ENCODE measurements at regions not wholly inside any gene's neighbourhood (a gene's known extent, or its start where the extent isn't known, plus 50 kb on each side); places are given as distances from the start of the nearest gene placed in this dataset.

DNA sequence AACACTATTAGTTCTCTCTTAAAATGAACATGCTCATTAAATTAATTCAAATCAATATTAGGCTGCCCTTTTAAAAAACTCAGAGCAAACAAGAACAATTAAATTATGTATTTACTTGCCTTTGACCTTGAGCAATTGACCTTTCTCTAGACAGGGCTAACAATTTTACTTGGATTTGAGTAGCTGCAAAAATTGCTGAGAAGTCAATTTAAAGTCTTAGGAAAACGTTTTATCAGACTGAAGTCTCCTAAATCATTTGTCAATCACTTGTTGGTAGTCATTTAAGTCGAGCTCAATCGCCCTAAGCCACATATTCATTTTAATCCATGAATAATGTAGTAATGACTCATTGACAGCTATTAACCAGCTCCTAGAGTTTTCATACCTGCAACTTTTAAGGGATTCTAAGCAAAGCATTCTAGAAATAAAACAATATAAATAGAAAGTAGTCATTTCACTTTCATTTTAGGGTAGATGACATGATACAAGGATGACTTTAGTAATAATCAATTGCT, 84.9 kb upstream of the SEC61G start:
- Histone ChIP-seq H3K36me3 (ENCODE audit: insufficient read depth, low read length, poor library complexity, severe bottlenecking) (no peaks in the 10 kb centered on the region), H3K27me3 (replicated peaks; ENCODE audit: insufficient read depth, low read depth, low read length, poor library complexity) (no peaks in the 10 kb centered on the region), H3K4me1 (ENCODE audit: insufficient read depth, low read length, poor library complexity, severe bottlenecking) (no peaks in the 10 kb centered on the region), H3K27ac (ENCODE audit: low read depth, low read length, poor library complexity, severe bottlenecking) (no peak overlapping the region), H3K4me3 (ENCODE audit: low read depth, low read length, poor library complexity, severe bottlenecking) (no peak overlapping the region), H3K9me3 (ENCODE audit: low read depth, low read length, poor library complexity, severe bottlenecking) (no peaks in the 10 kb centered on the region)
- CTCF ChIA-PET = no interaction called here
- POLR2A ChIA-PET (ENCODE audit: low non-redundant PET) = no interaction called here
- TF ChIP-seq EZH2 (IDR thresholded peaks at IDR 0.05; ENCODE audit: borderline replicate concordance, low read depth, low read length, poor library complexity, severe bottlenecking) = no peak
- TF ChIP-seq, protein P1, sequence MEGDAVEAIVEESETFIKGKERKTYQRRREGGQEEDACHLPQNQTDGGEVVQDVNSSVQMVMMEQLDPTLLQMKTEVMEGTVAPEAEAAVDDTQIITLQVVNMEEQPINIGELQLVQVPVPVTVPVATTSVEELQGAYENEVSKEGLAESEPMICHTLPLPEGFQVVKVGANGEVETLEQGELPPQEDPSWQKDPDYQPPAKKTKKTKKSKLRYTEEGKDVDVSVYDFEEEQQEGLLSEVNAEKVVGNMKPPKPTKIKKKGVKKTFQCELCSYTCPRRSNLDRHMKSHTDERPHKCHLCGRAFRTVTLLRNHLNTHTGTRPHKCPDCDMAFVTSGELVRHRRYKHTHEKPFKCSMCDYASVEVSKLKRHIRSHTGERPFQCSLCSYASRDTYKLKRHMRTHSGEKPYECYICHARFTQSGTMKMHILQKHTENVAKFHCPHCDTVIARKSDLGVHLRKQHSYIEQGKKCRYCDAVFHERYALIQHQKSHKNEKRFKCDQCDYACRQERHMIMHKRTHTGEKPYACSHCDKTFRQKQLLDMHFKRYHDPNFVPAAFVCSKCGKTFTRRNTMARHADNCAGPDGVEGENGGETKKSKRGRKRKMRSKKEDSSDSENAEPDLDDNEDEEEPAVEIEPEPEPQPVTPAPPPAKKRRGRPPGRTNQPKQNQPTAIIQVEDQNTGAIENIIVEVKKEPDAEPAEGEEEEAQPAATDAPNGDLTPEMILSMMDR (conservative IDR thresholded peaks at IDR 0.05; ENCODE audit: low read depth, low read length) = no peak
- no TSS peak for BruUV-seq (replicated peaks)
- intact Hi-C loops (cut with micrococcal nuclease; ENCODE audit: unreplicated experiment) = no loop called here
- DNase-seq (ENCODE audit: low spot score) = no peak

DNA sequence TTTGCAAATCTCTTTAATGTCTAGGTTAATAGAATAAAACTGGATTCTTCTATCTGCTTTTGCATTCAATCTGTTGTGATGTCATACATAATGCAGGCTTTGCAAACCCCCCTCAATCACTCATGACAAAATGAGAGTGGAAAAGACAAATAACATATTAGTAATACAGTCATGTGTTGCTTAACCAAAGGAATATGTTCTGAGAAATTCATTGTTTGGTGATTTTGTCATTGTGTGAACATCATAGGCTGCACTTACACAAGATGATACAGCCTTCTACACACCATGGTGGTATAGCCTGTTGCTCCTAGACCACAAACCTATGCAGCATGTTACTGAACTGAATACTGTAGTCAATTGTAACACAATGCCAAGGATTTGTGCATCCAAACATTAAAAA, 87.3 kb upstream of the SEC61G start:
- Histone ChIP-seq H3K27ac (ENCODE audit: low read depth, low read length, poor library complexity, severe bottlenecking) (no peak overlapping the region), H3K4me1 (ENCODE audit: insufficient read depth, low read length, poor library complexity, severe bottlenecking) (no peaks in the 10 kb centered on the region), H3K4me3 (ENCODE audit: low read depth, low read length, poor library complexity, severe bottlenecking) (no peak overlapping the region), H3K27me3 (replicated peaks; ENCODE audit: insufficient read depth, low read depth, low read length, poor library complexity) (no peaks in the 10 kb centered on the region), H3K36me3 (ENCODE audit: insufficient read depth, low read length, poor library complexity, severe bottlenecking) (no peaks in the 10 kb centered on the region), H3K9me3 (ENCODE audit: low read depth, low read length, poor library complexity, severe bottlenecking) (no peaks in the 10 kb centered on the region)
- ChIA-PET CTCF (no interaction called here), POLR2A (ENCODE audit: low non-redundant PET) (no interaction called here)
- intact Hi-C loops (cut with micrococcal nuclease; ENCODE audit: unreplicated experiment) = no loop called here
- TF ChIP-seq EZH2 (IDR thresholded peaks at IDR 0.05; ENCODE audit: borderline replicate concordance, low read depth, low read length, poor library complexity, severe bottlenecking) = no peak
- TF ChIP-seq, protein P1 (conservative IDR thresholded peaks at IDR 0.05; ENCODE audit: low read depth, low read length) = no peak
- DNase-seq (ENCODE audit: low spot score) = no peak
- BruUV-seq (replicated peaks) = no TSS peak

DNA sequence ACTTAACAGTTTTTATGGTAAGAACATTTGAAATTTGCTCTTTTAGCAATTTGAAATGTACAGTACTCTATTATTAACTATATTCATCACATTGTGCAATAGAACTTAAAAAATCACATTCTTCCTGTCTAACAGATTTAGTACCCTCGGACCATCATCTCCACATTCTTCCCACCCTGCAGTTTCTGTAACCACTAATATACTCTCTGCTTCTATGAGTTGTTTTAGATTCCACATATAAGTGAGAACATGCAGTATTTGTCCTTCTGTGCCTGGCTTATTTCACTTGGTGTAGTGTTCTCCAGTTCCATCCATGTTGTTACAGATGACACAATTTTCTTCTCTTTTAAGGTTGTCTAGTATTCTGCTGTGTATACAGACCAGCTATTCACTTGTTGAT, 88.9 kb upstream of the SEC61G start:
- intact Hi-C loops (cut with micrococcal nuclease; ENCODE audit: unreplicated experiment) = no loop called here
- Histone ChIP-seq H3K9me3 (ENCODE audit: low read depth, low read length, poor library complexity, severe bottlenecking) (no peaks in the 10 kb centered on the region), H3K4me3 (ENCODE audit: low read depth, low read length, poor library complexity, severe bottlenecking) (no peak overlapping the region), H3K27me3 (replicated peaks; ENCODE audit: insufficient read depth, low read depth, low read length, poor library complexity) (no peaks in the 10 kb centered on the region), H3K4me1 (ENCODE audit: insufficient read depth, low read length, poor library complexity, severe bottlenecking) (no peaks in the 10 kb centered on the region), H3K27ac (ENCODE audit: low read depth, low read length, poor library complexity, severe bottlenecking) (no peak overlapping the region), H3K36me3 (ENCODE audit: insufficient read depth, low read length, poor library complexity, severe bottlenecking) (no peaks in the 10 kb centered on the region)
- CTCF ChIA-PET = no interaction called here
- TF ChIP-seq EZH2 (IDR thresholded peaks at IDR 0.05; ENCODE audit: borderline replicate concordance, low read depth, low read length, poor library complexity, severe bottlenecking) = no peak
- TF ChIP-seq, protein P1 (conservative IDR thresholded peaks at IDR 0.05; ENCODE audit: low read depth, low read length) = no peak
- DNase-seq (ENCODE audit: low spot score) = no peak
- POLR2A ChIA-PET (ENCODE audit: low non-redundant PET) = no interaction called here
- BruUV-seq (replicated peaks) = no TSS peak

Data from A673 (cell line).